ENCODE measurements at regions not wholly inside any gene's neighbourhood (a gene's known extent, or its start where the extent isn't known, plus 50 kb on each side); places are given as distances from the start of the nearest gene placed in this dataset.
"Not testable (repeated sequence)": the region's sequence is repeated elsewhere in the genome, so short reads cannot be mapped to it uniquely, and the experiment has no call there.

- FAIRE-seq: no peak
- no peak for DNase-seq (ENCODE audit: insufficient read length, low spot score)
Measured at GRCh38 chr11:37320921-37321320, 722.9 kb upstream of the RAG2 start.

GRCh38 chr11:37317803-37318202 lies 719.8 kb upstream of the RAG2 start:
- FAIRE-seq: no peak
- DNase-seq (ENCODE audit: insufficient read length, low spot score): no peak

GRCh38 chr11:37313266-37313665 lies 715.2 kb upstream of the RAG2 start:
- no peak for DNase-seq (ENCODE audit: insufficient read length, low spot score)
- no peak for FAIRE-seq

- FAIRE-seq: no peak
- DNase-seq (ENCODE audit: insufficient read length, low spot score): no peak
Measured at GRCh38 chr11:37306563-37306962, 708.5 kb upstream of the RAG2 start.

DNA sequence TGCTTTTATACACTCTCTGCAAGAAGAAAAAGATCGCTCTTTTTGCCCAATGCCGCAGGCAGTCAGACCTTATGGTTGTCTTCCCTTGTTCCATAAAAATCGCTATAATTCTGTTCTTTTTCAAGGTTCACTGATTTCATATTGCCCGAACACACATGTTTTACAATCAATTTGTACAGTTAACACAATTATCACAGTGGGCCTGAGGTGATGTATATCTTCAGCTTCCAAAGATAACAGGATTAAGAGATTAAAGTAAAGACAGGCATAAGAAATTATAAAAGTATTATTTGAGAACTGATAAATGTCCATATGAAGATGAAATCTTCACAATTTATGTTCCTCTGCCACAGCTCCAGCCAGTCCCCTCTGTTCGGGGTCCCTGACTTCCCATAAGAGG lies 703.4 kb upstream of the RAG2 start:
- not testable (repeated sequence) for DNase-seq (ENCODE audit: insufficient read length, low spot score); FAIRE-seq

GRCh38 chr11:37298173-37298572 lies 700.1 kb upstream of the RAG2 start:
- no peak for DNase-seq (ENCODE audit: insufficient read length, low spot score)
- FAIRE-seq: no peak

- no peak for DNase-seq (ENCODE audit: insufficient read length, low spot score)
- FAIRE-seq: no peak
Measured at GRCh38 chr11:37286890-37287289, 688.9 kb upstream of the RAG2 start.

- FAIRE-seq (no peak), DNase-seq (ENCODE audit: insufficient read length, low spot score) (no peak)
Measured at GRCh38 chr11:37282367-37282766, 684.3 kb upstream of the RAG2 start.

GRCh38 chr11:37280200-37280599 lies 682.2 kb upstream of the RAG2 start:
- DNase-seq (ENCODE audit: insufficient read length, low spot score): no peak
- no peak for FAIRE-seq

GRCh38 chr11:37277896-37278465 lies 679.9 kb upstream of the RAG2 start:
- no peak for DNase-seq (ENCODE audit: insufficient read length, low spot score)
- no peak for FAIRE-seq

GRCh38 chr11:37264783-37265182 lies 666.7 kb upstream of the RAG2 start:
- no peak for FAIRE-seq

GRCh38 chr11:37264060-37264459 lies 666.0 kb upstream of the RAG2 start:
- DNase-seq (ENCODE audit: insufficient read length, low spot score): no peak
- FAIRE-seq: no peak

More at GRCh38 chr11:37264783-37265182, 666.7 kb upstream of the RAG2 start:
- no peak for DNase-seq (ENCODE audit: insufficient read length, low spot score)

- not testable (repeated sequence) for FAIRE-seq
Measured at GRCh38 chr11:37263467-37263866, 665.4 kb upstream of the RAG2 start.

DNA sequence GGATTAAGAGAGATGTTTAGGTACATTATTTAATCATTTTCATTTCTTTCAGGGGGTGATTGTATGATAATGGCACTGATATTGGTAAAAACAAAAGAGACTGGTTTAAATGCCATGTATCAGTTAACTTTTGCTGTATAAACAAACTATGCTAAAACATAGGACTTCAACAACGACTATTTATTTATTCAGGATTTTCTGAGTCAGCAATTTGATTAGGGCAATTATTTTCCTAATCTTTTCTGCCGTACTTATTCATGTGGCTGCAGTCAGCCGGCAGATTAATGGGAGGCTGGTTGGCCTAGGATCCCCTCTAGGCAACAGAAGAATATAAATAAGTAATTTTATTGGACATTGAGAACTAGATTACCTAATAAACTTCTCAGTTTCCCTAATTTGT lies 661.7 kb upstream of the RAG2 start:
- DNase-seq (ENCODE audit: insufficient read length, low spot score) (no peak), FAIRE-seq (no peak)

More at GRCh38 chr11:37263467-37263866, 665.4 kb upstream of the RAG2 start:
- DNase-seq (ENCODE audit: insufficient read length, low spot score): not testable (repeated sequence)

GRCh38 chr11:37248145-37248544 lies 650.1 kb upstream of the RAG2 start:
- DNase-seq (ENCODE audit: insufficient read length, low spot score): no peak
- FAIRE-seq: no peak

DNA sequence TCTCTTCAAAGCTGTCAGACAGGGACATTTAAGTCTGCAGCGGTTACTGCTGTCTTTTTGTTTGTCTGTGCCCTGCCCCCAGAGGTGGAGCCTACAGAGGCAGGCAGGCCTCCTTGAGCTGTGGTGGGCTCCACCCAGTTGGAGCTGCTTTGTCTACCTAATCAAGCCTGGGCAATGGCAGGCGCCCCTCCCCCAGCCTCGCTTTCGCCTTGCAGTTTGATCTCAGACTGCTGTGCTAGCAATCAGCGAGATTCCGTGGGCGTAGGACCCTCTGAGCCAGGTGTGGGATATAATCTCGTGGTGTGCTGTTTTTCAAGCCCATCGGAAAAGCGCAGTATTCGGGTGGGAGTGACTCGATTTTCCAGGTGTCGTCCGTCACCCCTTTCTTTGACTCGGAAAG lies 648.1 kb upstream of the RAG2 start:
- FAIRE-seq; DNase-seq (ENCODE audit: insufficient read length, low spot score): not testable (repeated sequence)

- no peak for DNase-seq (ENCODE audit: insufficient read length, low spot score)
- no peak for FAIRE-seq
Measured at GRCh38 chr11:37230865-37231264, 632.8 kb upstream of the RAG2 start.

- DNase-seq (ENCODE audit: insufficient read length, low spot score) (no peak), FAIRE-seq (no peak)
Measured at GRCh38 chr11:37223962-37224361, 625.9 kb upstream of the RAG2 start.

DNA sequence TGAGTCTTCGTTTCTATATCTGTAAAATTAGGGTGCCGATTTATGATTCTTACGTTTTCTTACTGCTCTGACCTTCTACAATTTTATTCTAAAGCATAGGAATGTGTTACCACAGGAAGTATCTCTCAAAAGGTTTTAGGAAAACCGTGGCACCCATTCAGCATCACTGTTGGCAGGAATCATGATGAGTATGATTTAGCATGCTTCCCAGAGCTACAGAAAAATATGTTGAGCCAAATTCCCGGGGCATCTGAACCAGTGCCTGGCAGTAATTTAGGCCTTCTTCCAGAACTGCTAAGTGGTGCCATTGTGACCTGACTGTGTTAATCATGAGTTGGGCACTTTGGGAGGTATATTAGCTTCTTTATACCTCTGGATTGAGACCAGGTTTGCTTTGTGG lies 605.0 kb upstream of the RAG2 start:
- FAIRE-seq (no peak), DNase-seq (ENCODE audit: insufficient read length, low spot score) (no peak)

DNA sequence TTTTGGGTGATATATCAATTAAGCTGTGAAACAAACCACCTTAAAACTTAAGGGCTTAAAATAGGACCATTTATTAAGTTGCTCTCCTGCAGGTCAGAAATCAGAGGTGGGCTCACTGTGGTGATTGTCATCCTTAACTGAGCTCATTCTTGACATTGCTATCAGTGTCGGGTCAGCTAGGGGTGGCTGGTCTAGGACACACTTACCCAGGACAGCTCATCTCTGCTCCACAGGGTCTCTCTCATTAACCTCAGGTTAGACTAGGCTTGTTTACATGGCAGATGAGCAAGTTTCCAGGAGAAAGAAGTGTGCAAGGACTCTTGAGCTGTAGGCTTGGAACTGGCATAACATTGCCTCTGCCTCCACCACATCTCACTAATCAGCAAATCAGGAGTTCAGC lies 601.0 kb upstream of the RAG2 start:
- FAIRE-seq: no peak
- no peak for DNase-seq (ENCODE audit: insufficient read length, low spot score)

DNA sequence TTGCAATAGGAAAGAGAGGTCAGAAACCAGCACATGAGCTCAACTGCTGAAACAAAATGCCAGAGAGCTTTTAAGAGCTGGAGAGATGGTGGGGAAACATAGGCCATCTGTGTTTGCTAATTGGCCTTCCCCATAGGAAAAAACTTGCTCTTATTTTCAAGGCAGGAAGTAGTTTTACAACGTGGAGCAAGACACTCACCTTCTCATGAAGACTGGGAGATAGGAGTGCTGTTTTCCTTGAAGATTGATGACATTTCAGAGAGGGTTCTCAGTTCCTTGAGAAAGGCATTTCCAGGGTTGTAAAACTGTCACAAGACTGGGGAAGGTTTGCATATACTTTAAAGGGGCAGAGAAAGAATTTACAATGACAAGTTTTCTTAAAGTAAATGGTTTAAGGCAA lies 586.3 kb upstream of the RAG2 start:
- FAIRE-seq: no peak

GRCh38 chr11:37182031-37182430 lies 584.0 kb upstream of the RAG2 start:
- no peak for DNase-seq (ENCODE audit: insufficient read length, low spot score)

More for the DNA sequence above, 586.3 kb upstream of the RAG2 start:
- no peak for DNase-seq (ENCODE audit: insufficient read length, low spot score)

DNA sequence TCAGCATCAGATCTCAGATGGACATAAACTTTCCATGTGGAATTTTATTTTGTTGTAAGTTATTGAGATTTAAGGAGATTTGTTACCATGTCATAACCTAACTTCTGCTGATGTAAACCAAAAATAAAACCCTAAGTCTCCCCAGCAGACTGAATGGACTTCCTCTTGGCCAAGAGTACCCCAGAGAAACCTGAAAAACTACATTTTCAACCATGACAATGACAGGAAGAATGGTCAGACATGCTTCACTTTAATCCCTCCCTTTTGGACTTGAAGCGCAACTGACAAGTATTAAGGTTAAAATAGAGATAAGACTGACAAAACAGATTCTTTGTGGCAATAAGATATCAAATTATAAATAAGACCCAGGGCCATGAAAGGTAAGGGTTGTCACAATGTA lies 579.7 kb upstream of the RAG2 start:
- FAIRE-seq (no peak), DNase-seq (ENCODE audit: insufficient read length, low spot score) (no peak)

More at GRCh38 chr11:37182031-37182430, 584.0 kb upstream of the RAG2 start:
- no peak for FAIRE-seq
